ENCODE measurements at regions not wholly inside any gene's neighbourhood (a gene's known extent, or its start where the extent isn't known, plus 50 kb on each side); places are given as distances from the start of the nearest gene placed in this dataset.

GRCh38 chr5:163607256-163607655 is 101.8 kb downstream of the MAT2B start:
- H3K4me3 ChIP-seq (ENCODE audit: low read depth, low read length), result no peak overlapping the region
- TF ChIP-seq, protein P1, sequence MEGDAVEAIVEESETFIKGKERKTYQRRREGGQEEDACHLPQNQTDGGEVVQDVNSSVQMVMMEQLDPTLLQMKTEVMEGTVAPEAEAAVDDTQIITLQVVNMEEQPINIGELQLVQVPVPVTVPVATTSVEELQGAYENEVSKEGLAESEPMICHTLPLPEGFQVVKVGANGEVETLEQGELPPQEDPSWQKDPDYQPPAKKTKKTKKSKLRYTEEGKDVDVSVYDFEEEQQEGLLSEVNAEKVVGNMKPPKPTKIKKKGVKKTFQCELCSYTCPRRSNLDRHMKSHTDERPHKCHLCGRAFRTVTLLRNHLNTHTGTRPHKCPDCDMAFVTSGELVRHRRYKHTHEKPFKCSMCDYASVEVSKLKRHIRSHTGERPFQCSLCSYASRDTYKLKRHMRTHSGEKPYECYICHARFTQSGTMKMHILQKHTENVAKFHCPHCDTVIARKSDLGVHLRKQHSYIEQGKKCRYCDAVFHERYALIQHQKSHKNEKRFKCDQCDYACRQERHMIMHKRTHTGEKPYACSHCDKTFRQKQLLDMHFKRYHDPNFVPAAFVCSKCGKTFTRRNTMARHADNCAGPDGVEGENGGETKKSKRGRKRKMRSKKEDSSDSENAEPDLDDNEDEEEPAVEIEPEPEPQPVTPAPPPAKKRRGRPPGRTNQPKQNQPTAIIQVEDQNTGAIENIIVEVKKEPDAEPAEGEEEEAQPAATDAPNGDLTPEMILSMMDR (IDR thresholded peaks at IDR 0.05; ENCODE audit: low read depth, low read length, missing control alignments), result no peak

GRCh38 chr5:163608621-163609020 is 103.2 kb downstream of the MAT2B start:
- DNase-seq (ENCODE audit: low read depth), result no peak
- TF ChIP-seq, protein P1 (IDR thresholded peaks at IDR 0.05; ENCODE audit: low read depth, low read length, missing control alignments), result no peak
- H3K4me3 ChIP-seq (ENCODE audit: low read depth, low read length), result no peak overlapping the region

More at GRCh38 chr5:163607256-163607655, 101.8 kb downstream of the MAT2B start:
- DNase-seq (ENCODE audit: low read depth), result no peak

GRCh38 chr5:163609910-163610309 is 104.5 kb downstream of the MAT2B start:
- TF ChIP-seq, protein P1 (IDR thresholded peaks at IDR 0.05; ENCODE audit: low read depth, low read length, missing control alignments), result no peak
- DNase-seq (ENCODE audit: low read depth), result no peak
- H3K4me3 ChIP-seq (ENCODE audit: low read depth, low read length), result no peak overlapping the region

- no peak overlapping the region for H3K4me3 ChIP-seq (ENCODE audit: low read depth, low read length)
- DNase-seq (ENCODE audit: low read depth), result no peak
- TF ChIP-seq, protein P1 (IDR thresholded peaks at IDR 0.05; ENCODE audit: low read depth, low read length, missing control alignments), result no peak
Measured at GRCh38 chr5:163612358-163613149, 107.1 kb downstream of the MAT2B start.

DNA sequence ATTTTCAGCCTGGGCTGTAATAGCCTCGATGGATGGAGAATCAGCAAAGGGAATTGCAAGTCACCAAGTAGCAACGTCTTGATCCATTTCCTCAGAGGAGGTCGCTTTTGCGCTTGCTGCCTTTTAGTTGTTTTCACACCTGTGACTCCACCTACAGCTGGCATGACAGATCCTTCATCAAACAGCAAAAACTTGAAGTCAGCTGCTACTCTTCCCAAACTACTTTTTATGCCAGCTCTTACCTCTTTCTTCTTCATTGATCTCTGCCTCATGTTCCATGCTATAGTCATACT is 107.7 kb downstream of the MAT2B start:
- TF ChIP-seq, protein P1 (IDR thresholded peaks at IDR 0.05; ENCODE audit: low read depth, low read length, missing control alignments), result no peak
- no peak for DNase-seq (ENCODE audit: low read depth)
- no peak overlapping the region for H3K4me3 ChIP-seq (ENCODE audit: low read depth, low read length)

DNA sequence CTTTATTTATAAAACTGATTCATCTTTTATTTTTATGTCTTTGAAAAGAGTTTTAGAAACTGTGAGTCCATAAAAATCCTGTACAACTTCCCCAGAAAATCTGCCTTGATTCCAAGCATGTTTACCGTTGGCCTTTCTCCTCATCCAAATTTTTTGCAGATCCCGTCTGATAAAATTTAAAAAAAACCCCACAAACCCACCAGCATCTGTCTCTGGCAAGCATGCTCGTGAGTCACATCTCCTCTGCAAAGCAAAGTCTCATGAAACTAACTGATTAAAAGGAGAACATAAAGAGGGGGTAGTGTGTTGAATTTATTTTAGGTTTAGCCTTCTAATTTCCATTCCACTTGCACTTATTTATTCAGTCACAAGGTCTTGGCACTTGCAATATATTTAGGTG is 109.4 kb downstream of the MAT2B start:
- TF ChIP-seq, protein P1 (IDR thresholded peaks at IDR 0.05; ENCODE audit: low read depth, low read length, missing control alignments), result no peak
- no peak for DNase-seq (ENCODE audit: low read depth)
- H3K4me3 ChIP-seq (ENCODE audit: low read depth, low read length), result no peak overlapping the region

Data from GM12864 (cell line).